Memory B cell (primary cell): ENCODE measurements at regions not wholly inside any gene's neighbourhood (a gene's known extent, or its start where the extent isn't known, plus 50 kb on each side); places are given as distances from the start of the nearest gene placed in this dataset.
"Not testable (repeated sequence)": the region's sequence is repeated elsewhere in the genome, so short reads cannot be mapped to it uniquely, and the experiment has no call there.

Experiments used
- ATAC-seq: fragments of 150-1000 bp; cut with Tn5 transposase; 2 replicates; pipeline ENCODE4 v1.10.0; 2021; ENCODE audit warnings: low read depth, mild to moderate bottlenecking, moderate library complexity
- DNase-seq, 2 donors: peaks; one replicate each; pipeline ENCODE4 v3.0.0; 2022; ENCODE audit warnings: low spot score in 2 of 2
- H3K27ac Mint-ChIP-seq: one replicate; pipeline ENCODE4 v1.8.0; 2022; ENCODE audit warnings: mild to moderate bottlenecking, moderate library complexity, mixed read lengths
- H3K27me3 Mint-ChIP-seq: one replicate; pipeline ENCODE4 v1.8.0; 2022; ENCODE audit warnings: mixed read lengths
- H3K36me3 Mint-ChIP-seq: one replicate; pipeline ENCODE4 v1.8.0; 2022; ENCODE audit warnings: mild to moderate bottlenecking, mixed read lengths
- H3K4me1 Mint-ChIP-seq: one replicate; pipeline ENCODE4 v1.8.0; 2022; ENCODE audit warnings: mixed read lengths
- H3K4me3 Mint-ChIP-seq: one replicate; pipeline ENCODE4 v1.8.0; 2022; ENCODE audit warnings: mild to moderate bottlenecking, moderate library complexity, mixed read lengths
- H3K9me3 Mint-ChIP-seq: one replicate; pipeline ENCODE4 v1.8.0; 2022; ENCODE audit warnings: mixed read lengths

GRCh38 chr2:226117510-226118065 is 682.0 kb downstream of the IRS1 start:
- H3K4me3 Mint-ChIP-seq: no peak overlapping the region
- DNase-seq (no peak), ATAC-seq (no peak)
- H3K9me3 Mint-ChIP-seq: no peaks in the 10 kb centered on the region
- no peaks in the 10 kb centered on the region for H3K4me1 Mint-ChIP-seq
- H3K36me3 Mint-ChIP-seq: no peaks in the 10 kb centered on the region
- no peak overlapping the region for H3K27ac Mint-ChIP-seq
- no peaks in the 10 kb centered on the region for H3K27me3 Mint-ChIP-seq

- no peak for ATAC-seq
- H3K4me3 Mint-ChIP-seq: no peak overlapping the region
- DNase-seq: no peak
- no peak overlapping the region for H3K27ac Mint-ChIP-seq
- H3K9me3 Mint-ChIP-seq: no peaks in the 10 kb centered on the region
- H3K36me3 Mint-ChIP-seq: no peaks in the 10 kb centered on the region
- H3K27me3 Mint-ChIP-seq: no peaks in the 10 kb centered on the region
- no peaks in the 10 kb centered on the region for H3K4me1 Mint-ChIP-seq
Measured at GRCh38 chr2:226116346-226116745, 683.3 kb downstream of the IRS1 start.

GRCh38 chr2:226115832-226116200 is 683.8 kb downstream of the IRS1 start:
- Mint-ChIP-seq H3K9me3 (no peaks in the 10 kb centered on the region), H3K4me1 (no peaks in the 10 kb centered on the region), H3K27me3 (no peaks in the 10 kb centered on the region), H3K4me3 (no peak overlapping the region), H3K27ac (no peak overlapping the region), H3K36me3 (no peaks in the 10 kb centered on the region)
- ATAC-seq (no peak), DNase-seq (no peak)

- Mint-ChIP-seq H3K36me3 (no peaks in the 10 kb centered on the region), H3K9me3 (no peaks in the 10 kb centered on the region), H3K27me3 (no peaks in the 10 kb centered on the region), H3K4me3 (no peak overlapping the region), H3K27ac (no peak overlapping the region), H3K4me1 (no peaks in the 10 kb centered on the region)
- no peak for DNase-seq
- ATAC-seq: no peak
Measured at GRCh38 chr2:226115102-226115831, 684.4 kb downstream of the IRS1 start.

GRCh38 chr2:226114436-226114835 is 685.2 kb downstream of the IRS1 start:
- peaks cover 2% of the 10 kb centered on the region for H3K9me3 Mint-ChIP-seq
- H3K27ac Mint-ChIP-seq: no peak overlapping the region
- no peak for DNase-seq
- H3K4me1 Mint-ChIP-seq: no peaks in the 10 kb centered on the region
- H3K36me3 Mint-ChIP-seq: no peaks in the 10 kb centered on the region
- no peak overlapping the region for H3K4me3 Mint-ChIP-seq
- H3K27me3 Mint-ChIP-seq: no peaks in the 10 kb centered on the region
- ATAC-seq: no peak

- no peaks in the 10 kb centered on the region for H3K27me3 Mint-ChIP-seq
- H3K27ac Mint-ChIP-seq: no peak overlapping the region
- peaks cover 8% of the 10 kb centered on the region for H3K9me3 Mint-ChIP-seq
- no peaks in the 10 kb centered on the region for H3K36me3 Mint-ChIP-seq
- ATAC-seq (no peak), DNase-seq (no peak)
- H3K4me1 Mint-ChIP-seq: no peaks in the 10 kb centered on the region
- H3K4me3 Mint-ChIP-seq: no peak overlapping the region
Measured at GRCh38 chr2:226098861-226099745, 699.6 kb downstream of the NYAP2 start.

GRCh38 chr2:226095058-226095457 is 695.5 kb downstream of the NYAP2 start:
- H3K27ac Mint-ChIP-seq: no peak overlapping the region
- peaks cover 17% of the 10 kb centered on the region for H3K9me3 Mint-ChIP-seq
- no peak overlapping the region for H3K4me3 Mint-ChIP-seq
- DNase-seq: no peak
- H3K27me3 Mint-ChIP-seq: peaks cover 2% of the 10 kb centered on the region
- H3K4me1 Mint-ChIP-seq: no peaks in the 10 kb centered on the region
- no peaks in the 10 kb centered on the region for H3K36me3 Mint-ChIP-seq
- no peak for ATAC-seq

- DNase-seq: no peak
- no peaks in the 10 kb centered on the region for H3K36me3 Mint-ChIP-seq
Measured at GRCh38 chr2:226093364-226093763, 693.9 kb downstream of the NYAP2 start.

GRCh38 chr2:226088366-226088674 is 688.8 kb downstream of the NYAP2 start:
- ATAC-seq: no peak
- Mint-ChIP-seq H3K27ac (no peak overlapping the region), H3K4me3 (no peak overlapping the region), H3K27me3 (peaks cover 3% of the 10 kb centered on the region), H3K9me3 (peaks cover 6% of the 10 kb centered on the region), H3K36me3 (no peaks in the 10 kb centered on the region), H3K4me1 (no peaks in the 10 kb centered on the region)
- no peak for DNase-seq

More at GRCh38 chr2:226093364-226093763, 693.9 kb downstream of the NYAP2 start:
- H3K4me3 Mint-ChIP-seq: no peak overlapping the region
- no peaks in the 10 kb centered on the region for H3K4me1 Mint-ChIP-seq
- peaks cover 2% of the 10 kb centered on the region for H3K27me3 Mint-ChIP-seq
- H3K27ac Mint-ChIP-seq: no peak overlapping the region
- peaks cover 17% of the 10 kb centered on the region for H3K9me3 Mint-ChIP-seq
- no peak for ATAC-seq

- peaks cover 5% of the 10 kb centered on the region for H3K27me3 Mint-ChIP-seq
- no peak for ATAC-seq
- H3K36me3 Mint-ChIP-seq: no peaks in the 10 kb centered on the region
- no peak for DNase-seq
- no peak overlapping the region for H3K27ac Mint-ChIP-seq
- no peaks in the 10 kb centered on the region for H3K4me1 Mint-ChIP-seq
- no peak overlapping the region for H3K4me3 Mint-ChIP-seq
- peaks cover 3% of the 10 kb centered on the region for H3K9me3 Mint-ChIP-seq
Measured at GRCh38 chr2:226087505-226088365, 688.2 kb downstream of the NYAP2 start.

- Mint-ChIP-seq H3K4me3 (no peak overlapping the region), H3K27ac (no peak overlapping the region), H3K36me3 (no peaks in the 10 kb centered on the region), H3K27me3 (peaks cover 5% of the 10 kb centered on the region), H3K4me1 (no peaks in the 10 kb centered on the region), H3K9me3 (peaks cover 3% of the 10 kb centered on the region)
- ATAC-seq (no peak), DNase-seq (no peak)
Measured at GRCh38 chr2:226087051-226087450, 687.5 kb downstream of the NYAP2 start.

GRCh38 chr2:226086190-226086589 is 686.7 kb downstream of the NYAP2 start:
- Mint-ChIP-seq H3K4me3 (no peak overlapping the region), H3K36me3 (no peaks in the 10 kb centered on the region), H3K9me3 (peaks cover 3% of the 10 kb centered on the region), H3K27ac (no peak overlapping the region), H3K4me1 (no peaks in the 10 kb centered on the region), H3K27me3 (peaks cover 4% of the 10 kb centered on the region)
- ATAC-seq (no peak), DNase-seq (no peak)

GRCh38 chr2:226085425-226085824 is 685.9 kb downstream of the NYAP2 start:
- DNase-seq, H3K9me3 Mint-ChIP-seq, H3K4me3 Mint-ChIP-seq, H3K27me3 Mint-ChIP-seq, ATAC-seq, H3K36me3 Mint-ChIP-seq, H3K4me1 Mint-ChIP-seq, H3K27ac Mint-ChIP-seq: not testable (repeated sequence)

GRCh38 chr2:226080334-226080733 is 680.8 kb downstream of the NYAP2 start:
- Mint-ChIP-seq H3K27ac (no peak overlapping the region), H3K4me3 (no peak overlapping the region), H3K9me3 (peaks cover 2% of the 10 kb centered on the region), H3K4me1 (no peaks in the 10 kb centered on the region), H3K27me3 (peaks cover 2% of the 10 kb centered on the region), H3K36me3 (no peaks in the 10 kb centered on the region)
- DNase-seq (no peak), ATAC-seq (no peak)
